KMS-11 (cell line): ENCODE measurements at regions not wholly inside any gene's neighbourhood (a gene's known extent, or its start where the extent isn't known, plus 50 kb on each side); places are given as distances from the start of the nearest gene placed in this dataset.

Experiments
- H2AFZ ChIP-seq: fragments of 200-600 bp; sonication (generic); 2 replicates; pipeline ENCODE4 v1.6.1; 2016; ENCODE audit warnings: antibody characterized with exemption, mixed run types, low read depth
- H3K27ac ChIP-seq: fragments of 200-600 bp; sonication (generic); 2 replicates; pipeline ENCODE4 v1.6.1; 2016; ENCODE audit warnings: mild to moderate bottlenecking, mixed run types
- H3K27me3 ChIP-seq: fragments of 200-600 bp; sonication (generic); 2 replicates; pipeline ENCODE4 v1.6.1; 2017; ENCODE audit warnings: mild to moderate bottlenecking, low read depth, mixed run types, moderate library complexity; ENCODE audit not compliant: insufficient read depth
- H3K36me3 ChIP-seq: fragments of 200-600 bp; sonication (generic); 2 replicates; pipeline ENCODE4 v1.6.1; 2017; ENCODE audit warnings: mild to moderate bottlenecking, mixed run types; ENCODE audit not compliant: insufficient read depth
- H3K4me1 ChIP-seq: fragments of 200-600 bp; sonication (generic); 2 replicates; pipeline ENCODE4 v1.6.1; 2016; ENCODE audit warnings: mild to moderate bottlenecking, low read depth, mixed run types; ENCODE audit not compliant: poor library complexity, severe bottlenecking
- H3K4me2 ChIP-seq: fragments of 200-600 bp; sonication (generic); 2 replicates; pipeline ENCODE4 v1.7.0; 2016; ENCODE audit warnings: mild to moderate bottlenecking, mixed run types
- H3K4me3 ChIP-seq: fragments of 200-600 bp; sonication (generic); IDR thresholded peaks from 2 replicates; pipeline ENCODE4 v1.6.1; 2017; ENCODE audit warnings: low read depth, low read length, mixed read lengths; ENCODE audit not compliant: insufficient read depth
- H3K79me2 ChIP-seq: fragments of 200-600 bp; sonication (generic); 2 replicates; pipeline ENCODE4 v1.6.1; 2016; ENCODE audit warnings: low read depth, mixed run types; ENCODE audit not compliant: insufficient read depth
- H3K9ac ChIP-seq: fragments of 200-600 bp; sonication (generic); 2 replicates; pipeline ENCODE4 v1.6.1; 2016; ENCODE audit warnings: mild to moderate bottlenecking, mixed run types
- H4K20me1 ChIP-seq: fragments of 200-600 bp; sonication (generic); 2 replicates; pipeline ENCODE4 v1.6.1; 2016; ENCODE audit warnings: mild to moderate bottlenecking, mixed run types; ENCODE audit not compliant: insufficient read depth
- CTCF ChIP-seq: fragments of 200-600 bp; sonication (generic); conservative IDR thresholded peaks from 2 replicates; pipeline ENCODE4 v1.6.1; 2017; ENCODE audit warnings: low read depth, mild to moderate bottlenecking, antibody characterized with exemption, low read length, moderate library complexity, mixed read lengths

- no peaks in the 10 kb centered on the region for H3K36me3 ChIP-seq
- H3K27ac ChIP-seq, result no peak overlapping the region
- no peak for TF ChIP-seq CTCF
- H3K9ac ChIP-seq, result no peak overlapping the region
- H3K79me2 ChIP-seq, result no peaks in the 10 kb centered on the region
- H3K4me3 ChIP-seq, result no peak overlapping the region
- no peaks in the 10 kb centered on the region for H4K20me1 ChIP-seq
- H2AFZ ChIP-seq, result no peak overlapping the region
- H3K27me3 ChIP-seq, result no peaks in the 10 kb centered on the region
- no peak overlapping the region for H3K4me2 ChIP-seq
- H3K4me1 ChIP-seq, result no peaks in the 10 kb centered on the region
Observed at GRCh38 chr4:170538821-170539473, 449.2 kb upstream of the AADAT start.

GRCh38 chr4:170529748-170530722 is 440.3 kb upstream of the AADAT start:
- H3K36me3 ChIP-seq, result no peaks in the 10 kb centered on the region
- H3K27me3 ChIP-seq, result no peaks in the 10 kb centered on the region
- H3K79me2 ChIP-seq, result no peaks in the 10 kb centered on the region
- no peaks in the 10 kb centered on the region for H4K20me1 ChIP-seq
- H3K9ac ChIP-seq, result no peak overlapping the region
- no peak overlapping the region for H2AFZ ChIP-seq
- no peak overlapping the region for H3K27ac ChIP-seq
- no peak for TF ChIP-seq CTCF
- H3K4me1 ChIP-seq, result no peaks in the 10 kb centered on the region
- H3K4me2 ChIP-seq, result no peak overlapping the region
- no peak overlapping the region for H3K4me3 ChIP-seq

GRCh38 chr4:170526471-170526870 is 436.7 kb upstream of the AADAT start:
- Histone ChIP-seq H3K27ac (no peak overlapping the region), H3K36me3 (no peaks in the 10 kb centered on the region), H3K9ac (no peak overlapping the region), H3K4me1 (no peaks in the 10 kb centered on the region), H3K79me2 (no peaks in the 10 kb centered on the region), H2AFZ (no peak overlapping the region), H3K4me2 (no peak overlapping the region), H3K27me3 (no peaks in the 10 kb centered on the region), H4K20me1 (no peaks in the 10 kb centered on the region), H3K4me3 (no peak overlapping the region)
- no peak for TF ChIP-seq CTCF

- Histone ChIP-seq H3K79me2 (no peaks in the 10 kb centered on the region), H4K20me1 (no peaks in the 10 kb centered on the region), H3K36me3 (no peaks in the 10 kb centered on the region), H3K4me1 (no peaks in the 10 kb centered on the region), H3K9ac (no peak overlapping the region), H3K27ac (no peak overlapping the region), H3K27me3 (no peaks in the 10 kb centered on the region), H2AFZ (no peak overlapping the region), H3K4me3 (no peak overlapping the region), H3K4me2 (no peak overlapping the region)
- TF ChIP-seq CTCF, result no peak
Observed at GRCh38 chr4:170522427-170522970, 432.7 kb upstream of the AADAT start.
